Central memory CD8-positive, alpha-beta T cell (primary cell): ENCODE measurements at regions not wholly inside any gene's neighbourhood (a gene's known extent, or its start where the extent isn't known, plus 50 kb on each side); places are given as distances from the start of the nearest gene placed in this dataset.
"Not testable (repeated sequence)": the region's sequence is repeated elsewhere in the genome, so short reads cannot be mapped to it uniquely, and the experiment has no call there.

Source experiments
- ATAC-seq: fragments of 150-1000 bp; cut with Tn5 transposase; replicated peaks from 2 replicates; pipeline ENCODE4 v1.10.0; 2022; ENCODE audit warnings: mild to moderate bottlenecking, moderate FRiP score, moderate number of reproducible peaks; ENCODE audit not compliant: poor library complexity, severe bottlenecking; ENCODE audit errors: extremely low read depth
- DNase-seq, 2 donors: peaks; one replicate each; pipeline ENCODE4 v3.0.0; 2021; ENCODE audit warnings: low spot score in 2 of 2
- H3K27ac Mint-ChIP-seq: one replicate; pipeline ENCODE4 v1.8.0; 2022; ENCODE audit warnings: low read depth, mild to moderate bottlenecking, moderate library complexity, mixed read lengths
- H3K27me3 Mint-ChIP-seq: one replicate; pipeline ENCODE4 v1.8.0; 2022; ENCODE audit warnings: mixed read lengths
- H3K36me3 Mint-ChIP-seq: one replicate; pipeline ENCODE4 v1.8.0; 2022; ENCODE audit warnings: mild to moderate bottlenecking, moderate library complexity, mixed read lengths; ENCODE audit not compliant: insufficient read depth
- H3K4me1 Mint-ChIP-seq: one replicate; pipeline ENCODE4 v1.8.0; 2022; ENCODE audit warnings: mixed read lengths
- H3K4me3 Mint-ChIP-seq: one replicate; pipeline ENCODE4 v1.8.0; 2022; ENCODE audit warnings: mild to moderate bottlenecking, moderate library complexity, mixed read lengths
- H3K9me3 Mint-ChIP-seq: one replicate; pipeline ENCODE4 v1.8.0; 2022; ENCODE audit warnings: mixed read lengths

GRCh38 chr11:134938212-134938611, 526.2 kb upstream of the B3GAT1 start:
- H3K27ac Mint-ChIP-seq = no peak overlapping the region

DNA sequence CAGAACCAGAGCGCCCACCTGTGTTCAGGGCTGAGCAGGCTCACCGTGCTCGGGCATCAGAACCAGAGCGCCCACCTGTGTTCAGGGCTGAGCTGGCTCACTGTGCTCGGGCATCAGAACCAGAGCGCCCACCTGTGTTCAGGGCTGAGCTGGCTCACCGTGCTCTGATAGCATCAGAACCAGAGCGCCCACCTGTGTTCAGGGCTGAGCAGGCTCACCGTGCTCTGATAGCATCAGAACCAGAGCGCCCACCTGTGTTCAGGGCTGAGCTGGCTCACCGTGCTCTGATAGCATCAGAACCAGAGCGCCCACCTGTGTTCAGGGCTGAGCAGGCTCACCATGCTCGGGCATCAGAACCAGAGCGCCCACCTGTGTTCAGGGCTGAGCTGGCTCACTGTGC, 525.2 kb upstream of the B3GAT1 start:
- H3K36me3 Mint-ChIP-seq, H3K27ac Mint-ChIP-seq, H3K4me3 Mint-ChIP-seq, H3K4me1 Mint-ChIP-seq, DNase-seq, ATAC-seq, H3K9me3 Mint-ChIP-seq: not testable (repeated sequence)
- peaks cover 62% of the 10 kb centered on the region for H3K27me3 Mint-ChIP-seq

More at GRCh38 chr11:134938212-134938611, 526.2 kb upstream of the B3GAT1 start:
- Mint-ChIP-seq H3K27me3 (peaks cover 64% of the 10 kb centered on the region), H3K4me1 (no peaks in the 10 kb centered on the region), H3K36me3 (no peaks in the 10 kb centered on the region), H3K9me3 (no peaks in the 10 kb centered on the region), H3K4me3 (no peak overlapping the region)
- no peak for ATAC-seq
- no peak for DNase-seq

DNA sequence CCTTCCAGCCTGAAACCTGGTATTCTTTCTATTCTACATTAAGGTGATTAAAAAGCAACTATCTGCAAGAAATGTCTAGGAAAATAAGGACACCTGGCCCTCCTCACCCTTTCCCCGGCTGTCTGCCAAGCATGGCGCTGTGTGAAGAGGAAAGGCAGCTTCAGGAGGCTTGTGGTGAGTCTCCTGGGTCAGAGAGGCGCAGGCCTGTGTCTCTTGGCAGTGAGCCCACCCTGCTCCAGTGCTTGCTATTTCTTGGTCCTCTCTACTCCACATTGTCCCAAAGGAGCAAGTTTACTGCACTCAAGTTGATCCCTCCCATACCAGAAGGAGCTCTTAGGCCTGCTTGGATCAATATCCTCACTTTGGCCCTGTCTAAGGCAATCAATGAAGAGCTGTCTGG, 520.7 kb upstream of the B3GAT1 start:
- Mint-ChIP-seq H3K27ac (no peak overlapping the region), H3K36me3 (no peaks in the 10 kb centered on the region), H3K9me3 (peaks cover 7% of the 10 kb centered on the region), H3K27me3 (peaks cover 61% of the 10 kb centered on the region), H3K4me3 (no peak overlapping the region), H3K4me1 (no peaks in the 10 kb centered on the region)
- no peak for DNase-seq
- ATAC-seq = no peak

GRCh38 chr11:134925432-134925831, 513.4 kb upstream of the B3GAT1 start:
- Mint-ChIP-seq H3K4me1 (no peaks in the 10 kb centered on the region), H3K4me3 (no peak overlapping the region), H3K9me3 (peaks cover 9% of the 10 kb centered on the region), H3K36me3 (no peaks in the 10 kb centered on the region), H3K27ac (no peak overlapping the region), H3K27me3 (peaks cover 36% of the 10 kb centered on the region)
- no peak for DNase-seq
- ATAC-seq = no peak

- no peak overlapping the region for H3K27ac Mint-ChIP-seq
- no peak for ATAC-seq
- no peaks in the 10 kb centered on the region for H3K4me1 Mint-ChIP-seq
- no peaks in the 10 kb centered on the region for H3K36me3 Mint-ChIP-seq
- peaks cover 43% of the 10 kb centered on the region for H3K27me3 Mint-ChIP-seq
- DNase-seq = no peak
- H3K9me3 Mint-ChIP-seq = peaks cover 5% of the 10 kb centered on the region
- no peak overlapping the region for H3K4me3 Mint-ChIP-seq
These were observed 511.4 kb upstream of the B3GAT1 start for GRCh38 chr11:134923441-134923840.

GRCh38 chr11:134921938-134922337, 509.9 kb upstream of the B3GAT1 start:
- Mint-ChIP-seq H3K27ac (no peak overlapping the region), H3K9me3 (peaks cover 5% of the 10 kb centered on the region), H3K4me3 (no peak overlapping the region), H3K4me1 (no peaks in the 10 kb centered on the region), H3K36me3 (no peaks in the 10 kb centered on the region), H3K27me3 (peaks cover 43% of the 10 kb centered on the region)
- DNase-seq (no peak), ATAC-seq (no peak)

DNA sequence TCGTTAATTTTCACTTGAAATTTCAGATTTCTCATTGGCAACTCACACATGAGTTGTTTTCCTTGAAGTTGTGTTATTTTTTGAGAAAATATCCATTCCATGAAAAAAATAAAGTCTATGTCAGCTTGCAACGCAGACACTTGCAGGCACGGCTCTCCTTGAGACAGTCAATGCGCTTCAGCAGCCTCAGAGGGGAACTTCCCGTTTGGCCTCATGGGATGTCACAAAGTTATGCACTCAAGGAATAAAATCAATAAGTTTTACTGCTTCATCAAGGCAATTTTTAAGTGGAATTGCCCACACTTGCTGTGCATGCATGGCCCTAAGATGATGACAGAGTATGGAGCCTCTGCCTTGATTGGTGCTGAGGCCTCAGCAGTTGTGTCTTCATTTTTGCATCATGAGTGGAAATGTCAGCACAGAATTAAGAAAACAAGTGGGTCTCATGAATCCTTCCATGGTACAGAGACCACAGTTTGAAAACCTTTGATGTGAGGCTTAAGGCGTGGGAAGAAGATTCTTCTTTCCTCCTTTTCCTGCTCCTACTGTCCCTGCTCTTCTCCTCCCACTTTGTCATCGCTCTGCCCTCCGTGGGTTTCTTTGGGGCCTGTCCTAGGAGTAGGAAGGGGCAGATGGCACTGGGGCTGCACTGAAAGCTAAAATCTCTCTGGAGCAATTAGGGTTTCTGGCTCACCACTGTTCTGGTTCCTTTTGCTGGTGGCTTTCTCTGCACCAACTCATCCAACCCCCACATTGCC, 509.0 kb upstream of the B3GAT1 start:
- peaks cover 47% of the 10 kb centered on the region for H3K27me3 Mint-ChIP-seq
- H3K36me3 Mint-ChIP-seq = no peaks in the 10 kb centered on the region
- H3K9me3 Mint-ChIP-seq = peaks cover 5% of the 10 kb centered on the region
- DNase-seq (no peak), ATAC-seq (no peak)
- no peak overlapping the region for H3K27ac Mint-ChIP-seq
- no peak overlapping the region for H3K4me3 Mint-ChIP-seq
- no peaks in the 10 kb centered on the region for H3K4me1 Mint-ChIP-seq

GRCh38 chr11:134916421-134917213, 504.6 kb upstream of the B3GAT1 start:
- peaks cover 47% of the 10 kb centered on the region for H3K27me3 Mint-ChIP-seq
- no peak overlapping the region for H3K27ac Mint-ChIP-seq
- H3K4me1 Mint-ChIP-seq = no peaks in the 10 kb centered on the region
- no peaks in the 10 kb centered on the region for H3K9me3 Mint-ChIP-seq
- ATAC-seq (no peak), DNase-seq (no peak)
- H3K36me3 Mint-ChIP-seq = no peaks in the 10 kb centered on the region
- no peak overlapping the region for H3K4me3 Mint-ChIP-seq

- DNase-seq (no peak), ATAC-seq (no peak)
- Mint-ChIP-seq H3K27ac (no peak overlapping the region), H3K9me3 (no peaks in the 10 kb centered on the region), H3K4me3 (no peak overlapping the region), H3K36me3 (no peaks in the 10 kb centered on the region), H3K4me1 (no peaks in the 10 kb centered on the region), H3K27me3 (peaks cover 47% of the 10 kb centered on the region)
These were observed 503.8 kb upstream of the B3GAT1 start for GRCh38 chr11:134915881-134916280.

DNA sequence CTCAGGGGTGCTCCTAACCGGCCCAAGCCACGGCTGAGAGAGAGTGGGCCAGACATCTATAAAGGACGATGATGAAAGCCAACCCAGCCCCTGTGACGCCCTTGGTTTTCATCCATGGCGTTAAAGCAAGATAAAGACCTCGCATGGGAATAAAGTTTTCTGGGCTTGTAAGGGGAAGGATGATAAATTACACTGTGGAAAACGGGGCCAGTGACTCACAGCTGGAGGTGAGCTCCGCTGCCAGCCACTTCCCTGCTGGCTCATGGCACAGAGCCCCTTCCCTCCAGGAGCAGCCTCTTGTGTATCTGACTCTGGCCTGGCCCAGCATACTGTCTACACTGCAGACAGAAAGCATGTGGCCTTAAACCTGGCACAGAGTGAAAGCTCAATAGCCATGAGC, 503.2 kb upstream of the B3GAT1 start:
- DNase-seq = no peak
- Mint-ChIP-seq H3K4me3 (no peak overlapping the region), H3K27me3 (peaks cover 44% of the 10 kb centered on the region), H3K36me3 (no peaks in the 10 kb centered on the region), H3K27ac (no peak overlapping the region), H3K9me3 (no peaks in the 10 kb centered on the region), H3K4me1 (no peaks in the 10 kb centered on the region)
- no peak for ATAC-seq

DNA sequence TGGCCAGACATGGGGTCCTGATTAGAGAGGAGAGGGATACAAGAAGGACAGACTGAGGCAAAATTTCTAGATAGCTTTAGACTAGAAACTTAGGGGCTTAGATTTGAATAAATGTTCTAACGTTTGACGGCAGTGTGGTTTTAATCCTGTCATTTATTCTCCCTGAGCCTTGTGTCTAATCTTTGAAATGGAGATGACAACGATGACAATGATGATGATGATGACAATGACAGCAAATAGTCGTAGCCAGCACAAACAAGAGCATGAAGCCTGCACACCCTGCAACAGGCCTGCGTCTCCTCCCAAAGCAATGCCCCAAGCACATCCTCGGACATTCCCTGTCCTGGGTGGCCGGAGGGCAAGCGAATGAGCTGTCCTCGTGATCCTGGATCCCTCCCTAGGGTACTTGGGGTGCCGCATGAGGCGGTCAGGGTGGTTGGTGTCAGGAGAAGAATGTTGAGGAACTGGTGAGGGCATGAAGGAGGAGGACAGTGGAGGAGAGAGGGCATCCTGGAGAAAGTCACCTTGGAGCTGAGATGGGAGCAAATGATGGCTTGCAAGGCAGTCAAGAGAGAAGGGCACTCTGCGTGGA, 502.1 kb upstream of the B3GAT1 start:
- Mint-ChIP-seq H3K27ac (no peak overlapping the region), H3K9me3 (no peaks in the 10 kb centered on the region), H3K27me3 (peaks cover 33% of the 10 kb centered on the region), H3K4me1 (no peaks in the 10 kb centered on the region), H3K36me3 (no peaks in the 10 kb centered on the region), H3K4me3 (no peak overlapping the region)
- DNase-seq (no peak), ATAC-seq (no peak)

GRCh38 chr11:134913391-134913790, 501.3 kb upstream of the B3GAT1 start:
- Mint-ChIP-seq H3K27me3 (peaks cover 36% of the 10 kb centered on the region), H3K4me1 (no peaks in the 10 kb centered on the region), H3K4me3 (no peak overlapping the region), H3K36me3 (no peaks in the 10 kb centered on the region), H3K27ac (no peak overlapping the region), H3K9me3 (no peaks in the 10 kb centered on the region)
- DNase-seq (no peak), ATAC-seq (no peak)
